ENCODE measurements at regions not wholly inside any gene's neighbourhood (a gene's known extent, or its start where the extent isn't known, plus 50 kb on each side); places are given as distances from the start of the nearest gene placed in this dataset.

DNA sequence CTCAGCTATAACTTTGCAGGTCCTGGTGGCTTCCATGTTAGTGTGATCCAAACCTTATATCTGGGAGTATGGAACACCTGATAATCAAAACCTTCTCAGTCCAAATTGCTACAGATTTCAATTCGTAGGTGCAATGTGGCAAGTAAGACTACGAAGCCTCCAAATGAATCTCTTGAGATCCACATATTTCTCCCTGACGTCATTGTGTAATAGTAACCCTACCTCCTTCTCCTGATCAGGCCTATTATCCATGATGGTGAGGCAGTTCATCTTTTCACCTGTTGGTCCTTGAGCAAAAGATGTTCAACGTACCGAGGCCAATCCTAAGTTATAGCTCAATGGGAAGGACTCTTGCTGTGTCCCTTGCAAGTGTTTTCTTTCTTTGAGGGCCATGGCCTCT lies 115.9 kb upstream of the CHRM3 start:
- no peak overlapping the region for H3K4me3 ChIP-seq (ENCODE audit: low read depth, low read length)
- DNase-seq (ENCODE audit: low read depth), result no peak
- TF ChIP-seq, protein P1, sequence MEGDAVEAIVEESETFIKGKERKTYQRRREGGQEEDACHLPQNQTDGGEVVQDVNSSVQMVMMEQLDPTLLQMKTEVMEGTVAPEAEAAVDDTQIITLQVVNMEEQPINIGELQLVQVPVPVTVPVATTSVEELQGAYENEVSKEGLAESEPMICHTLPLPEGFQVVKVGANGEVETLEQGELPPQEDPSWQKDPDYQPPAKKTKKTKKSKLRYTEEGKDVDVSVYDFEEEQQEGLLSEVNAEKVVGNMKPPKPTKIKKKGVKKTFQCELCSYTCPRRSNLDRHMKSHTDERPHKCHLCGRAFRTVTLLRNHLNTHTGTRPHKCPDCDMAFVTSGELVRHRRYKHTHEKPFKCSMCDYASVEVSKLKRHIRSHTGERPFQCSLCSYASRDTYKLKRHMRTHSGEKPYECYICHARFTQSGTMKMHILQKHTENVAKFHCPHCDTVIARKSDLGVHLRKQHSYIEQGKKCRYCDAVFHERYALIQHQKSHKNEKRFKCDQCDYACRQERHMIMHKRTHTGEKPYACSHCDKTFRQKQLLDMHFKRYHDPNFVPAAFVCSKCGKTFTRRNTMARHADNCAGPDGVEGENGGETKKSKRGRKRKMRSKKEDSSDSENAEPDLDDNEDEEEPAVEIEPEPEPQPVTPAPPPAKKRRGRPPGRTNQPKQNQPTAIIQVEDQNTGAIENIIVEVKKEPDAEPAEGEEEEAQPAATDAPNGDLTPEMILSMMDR (IDR thresholded peaks at IDR 0.05; ENCODE audit: insufficient read depth, low read depth, low read length), result no peak

DNA sequence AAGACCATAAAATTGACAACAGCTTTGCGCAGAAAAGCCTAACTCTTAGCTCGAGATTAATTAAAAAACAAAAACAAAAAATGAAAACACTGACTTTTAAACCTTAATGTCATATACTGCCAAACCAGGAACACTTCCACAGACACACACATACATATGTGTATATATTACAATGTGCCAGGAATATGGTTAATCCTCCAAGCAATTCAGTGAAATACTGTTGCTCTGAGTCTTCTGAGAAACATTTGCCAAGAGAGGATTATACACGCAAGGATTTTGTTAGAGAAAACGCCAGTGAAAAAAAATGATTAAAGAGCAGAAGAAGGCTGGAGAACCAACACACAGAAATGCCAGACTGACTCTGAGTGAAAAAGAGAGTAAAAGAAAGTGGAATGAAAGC lies 116.7 kb upstream of the CHRM3 start:
- TF ChIP-seq, protein P1 (IDR thresholded peaks at IDR 0.05; ENCODE audit: insufficient read depth, low read depth, low read length), result no peak
- no peak overlapping the region for H3K4me3 ChIP-seq (ENCODE audit: low read depth, low read length)
- DNase-seq (ENCODE audit: low read depth), result no peak

DNA sequence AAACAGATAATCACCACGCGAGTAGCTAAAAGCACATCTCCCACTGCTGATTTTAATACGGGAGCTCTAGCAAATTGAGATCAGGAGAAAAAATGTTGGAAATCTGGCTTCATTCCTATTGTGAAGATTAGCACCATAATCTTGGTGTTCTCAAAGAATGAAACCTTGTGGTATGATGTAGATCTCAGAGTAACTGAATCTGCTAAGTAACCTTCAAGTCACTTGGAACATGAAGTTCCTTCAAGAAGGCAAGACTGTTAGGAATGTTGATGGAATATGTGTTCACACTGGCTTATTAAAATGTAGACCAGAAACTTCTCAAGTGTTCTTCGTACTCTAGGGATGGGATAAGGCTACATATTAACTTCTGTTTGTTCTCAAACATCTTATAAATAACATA lies 117.4 kb upstream of the CHRM3 start:
- no peak for DNase-seq (ENCODE audit: low read depth)
- H3K4me3 ChIP-seq (ENCODE audit: low read depth, low read length), result no peak overlapping the region
- TF ChIP-seq, protein P1 (IDR thresholded peaks at IDR 0.05; ENCODE audit: insufficient read depth, low read depth, low read length), result no peak

DNA sequence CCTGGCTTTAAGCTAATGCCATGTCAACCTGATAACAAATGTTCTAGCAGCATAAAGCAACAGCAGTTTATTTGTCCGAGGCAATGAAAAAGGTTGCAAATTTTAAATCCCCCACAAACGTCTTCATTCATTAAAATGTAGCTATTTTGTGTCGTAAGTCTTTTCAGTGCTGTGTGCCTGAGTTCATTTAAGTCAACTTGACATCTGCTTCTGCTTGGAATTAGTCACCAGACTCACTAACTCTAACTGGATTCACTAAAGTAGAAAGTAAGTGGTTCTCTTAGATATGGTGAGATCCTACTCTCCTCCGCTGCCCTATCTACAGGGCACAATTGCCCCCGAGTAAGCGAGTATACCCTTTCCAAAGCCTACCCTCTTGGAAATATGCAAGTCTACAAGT lies 118.4 kb upstream of the CHRM3 start:
- H3K4me3 ChIP-seq (ENCODE audit: low read depth, low read length), result no peak overlapping the region
- TF ChIP-seq, protein P1 (IDR thresholded peaks at IDR 0.05; ENCODE audit: insufficient read depth, low read depth, low read length), result no peak
- no peak for DNase-seq (ENCODE audit: low read depth)

DNA sequence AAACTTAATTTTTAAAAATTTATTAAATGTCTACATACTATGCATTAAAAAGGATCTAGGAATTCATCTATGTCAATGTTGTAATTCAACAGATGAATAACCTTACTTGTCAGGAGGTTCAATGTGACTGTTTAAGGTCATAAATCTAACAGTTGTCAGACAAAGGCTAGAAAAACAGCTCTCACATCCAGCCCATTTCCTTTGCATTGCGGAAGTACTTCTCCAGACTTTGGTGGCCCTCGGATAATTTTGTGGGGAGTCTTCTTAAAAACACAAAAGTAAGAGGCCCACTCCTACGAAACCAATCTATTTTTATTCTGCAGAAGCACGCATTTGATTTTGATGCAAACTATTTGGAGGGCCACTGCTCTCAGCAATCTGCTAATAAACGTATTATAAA lies 122.6 kb upstream of the CHRM3 start:
- no peak for DNase-seq (ENCODE audit: low read depth)
- TF ChIP-seq, protein P1 (IDR thresholded peaks at IDR 0.05; ENCODE audit: insufficient read depth, low read depth, low read length), result no peak
- H3K4me3 ChIP-seq (ENCODE audit: low read depth, low read length), result no peak overlapping the region

DNA sequence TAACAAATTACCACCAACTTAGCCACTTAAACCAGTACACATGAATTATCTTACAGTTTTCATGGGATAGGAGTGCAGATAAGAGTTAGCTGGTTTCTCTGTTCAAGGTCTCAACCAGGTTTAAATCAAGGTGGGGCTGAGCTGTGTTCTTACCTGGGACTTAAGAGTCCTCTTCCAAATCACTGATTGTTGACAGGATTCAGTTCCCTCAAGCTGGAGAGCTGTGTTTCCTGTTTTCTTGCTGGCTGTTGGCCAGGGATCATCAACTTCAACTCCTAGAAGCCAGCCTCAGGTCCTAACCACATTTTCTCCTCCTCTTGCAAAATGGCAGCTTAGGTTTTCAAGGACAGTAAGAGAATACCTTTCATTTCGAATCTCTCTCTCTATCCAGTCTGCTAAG lies 123.8 kb upstream of the CHRM3 start:
- H3K4me3 ChIP-seq (ENCODE audit: low read depth, low read length), result no peak overlapping the region
- no peak for DNase-seq (ENCODE audit: low read depth)
- TF ChIP-seq, protein P1 (IDR thresholded peaks at IDR 0.05; ENCODE audit: insufficient read depth, low read depth, low read length), result no peak

DNA sequence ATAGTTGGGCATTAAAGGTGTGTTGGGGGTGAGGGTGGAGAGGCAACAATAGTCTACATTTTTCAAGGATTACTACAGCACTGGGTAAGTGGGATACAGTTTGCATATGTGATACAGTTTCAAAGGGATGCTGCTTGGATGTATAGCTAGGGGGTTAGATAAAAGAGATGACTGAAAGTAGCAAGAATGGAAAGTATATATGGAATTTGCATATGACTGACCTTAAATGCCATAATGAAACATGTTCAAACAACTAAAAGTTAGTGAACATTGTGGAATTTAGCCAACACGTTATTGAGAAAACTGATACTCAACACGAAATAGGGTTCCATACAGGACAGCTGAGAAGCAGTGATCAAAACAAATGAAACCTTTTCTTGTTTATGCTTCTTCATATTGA lies 124.8 kb upstream of the CHRM3 start:
- no peak overlapping the region for H3K4me3 ChIP-seq (ENCODE audit: low read depth, low read length)
- no peak for DNase-seq (ENCODE audit: low read depth)
- TF ChIP-seq, protein P1 (IDR thresholded peaks at IDR 0.05; ENCODE audit: insufficient read depth, low read depth, low read length), result no peak
